Endothelial cell (in vitro differentiated cells): ENCODE measurements at regions not wholly inside any gene's neighbourhood (a gene's known extent, or its start where the extent isn't known, plus 50 kb on each side); places are given as distances from the start of the nearest gene placed in this dataset.

Experiments
- DNase-seq: peaks from one replicate; pipeline ENCODE4 v3.0.0; 2021; ENCODE audit warnings: low spot score
- H3K27ac Mint-ChIP-seq: one replicate; pipeline ENCODE4 v1.8.0; 2021; ENCODE audit warnings: mixed read lengths, inconsistent platforms; ENCODE audit not compliant: unreplicated experiment
- H3K27me3 Mint-ChIP-seq: one replicate; pipeline ENCODE4 v1.8.0; 2021; ENCODE audit warnings: mild to moderate bottlenecking, moderate library complexity, mixed read lengths, inconsistent platforms; ENCODE audit not compliant: unreplicated experiment
- H3K36me3 Mint-ChIP-seq: one replicate; pipeline ENCODE4 v1.8.0; 2021; ENCODE audit warnings: mild to moderate bottlenecking, low read depth, mixed read lengths, inconsistent platforms; ENCODE audit not compliant: unreplicated experiment
- H3K4me1 Mint-ChIP-seq: one replicate; pipeline ENCODE4 v1.8.0; 2021; ENCODE audit warnings: mild to moderate bottlenecking, mixed read lengths, inconsistent platforms; ENCODE audit not compliant: unreplicated experiment
- H3K4me3 Mint-ChIP-seq: one replicate; pipeline ENCODE4 v1.8.0; 2021; ENCODE audit warnings: mild to moderate bottlenecking, mixed read lengths, inconsistent platforms; ENCODE audit not compliant: unreplicated experiment
- H3K9me3 Mint-ChIP-seq: one replicate; pipeline ENCODE4 v1.8.0; 2021; ENCODE audit warnings: mixed read lengths, inconsistent platforms; ENCODE audit not compliant: unreplicated experiment
- CTCF ChIP-seq: fragments of 200-600 bp; sonication (generic); IDR thresholded peaks from one replicate; pipeline ENCODE4 v1.5.0; 2021; ENCODE audit warnings: antibody characterized with exemption; ENCODE audit not compliant: unreplicated experiment

DNA sequence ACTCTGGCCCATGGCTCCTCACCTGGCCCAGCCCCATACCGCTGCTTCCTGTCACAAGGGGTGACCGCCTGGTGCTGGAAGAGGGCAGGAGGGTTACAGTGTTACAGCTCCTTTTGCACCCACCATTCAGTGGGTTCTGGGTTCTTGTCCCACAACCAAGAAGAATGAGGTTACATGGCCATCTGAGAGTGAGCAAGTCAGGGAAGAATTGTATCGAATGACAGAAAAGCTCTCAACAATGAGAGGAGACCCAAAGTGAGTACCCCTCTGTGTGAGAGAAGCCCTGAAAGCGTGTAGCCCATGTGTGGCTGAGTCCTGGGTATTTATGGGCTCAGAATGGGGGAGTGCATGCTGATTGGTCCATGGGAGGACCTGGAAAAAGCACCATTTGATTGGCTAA is 888.5 kb downstream of the ADGRL2 start:
- no peak overlapping the region for H3K27ac Mint-ChIP-seq
- H3K27me3 Mint-ChIP-seq: no peaks in the 10 kb centered on the region
- no peaks in the 10 kb centered on the region for H3K36me3 Mint-ChIP-seq
- no peaks in the 10 kb centered on the region for H3K4me1 Mint-ChIP-seq
- no peak for TF ChIP-seq CTCF
- H3K4me3 Mint-ChIP-seq: no peak overlapping the region
- DNase-seq: no peak
- peaks cover 5% of the 10 kb centered on the region for H3K9me3 Mint-ChIP-seq

DNA sequence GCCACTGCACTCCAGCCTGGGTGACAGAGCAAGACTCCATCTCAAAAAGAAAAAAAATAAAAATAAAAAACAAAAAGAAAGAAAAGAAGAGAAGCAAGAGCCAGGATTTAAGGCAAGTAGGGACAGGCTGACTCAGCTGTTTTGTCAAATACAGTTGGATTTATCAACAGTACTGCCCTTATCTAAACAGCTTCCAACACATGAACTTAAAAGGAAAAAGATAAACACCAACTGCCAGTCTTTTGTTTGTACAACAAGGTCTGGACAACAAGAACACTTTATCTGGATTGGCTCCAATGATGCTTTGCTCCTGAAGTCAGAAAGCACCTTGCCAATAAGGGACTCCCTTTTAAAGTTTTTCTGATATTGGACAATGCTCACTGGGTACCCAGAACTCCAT is 886.0 kb downstream of the ADGRL2 start:
- no peak for DNase-seq
- Mint-ChIP-seq H3K9me3 (peaks cover 5% of the 10 kb centered on the region), H3K4me3 (no peak overlapping the region)

DNA sequence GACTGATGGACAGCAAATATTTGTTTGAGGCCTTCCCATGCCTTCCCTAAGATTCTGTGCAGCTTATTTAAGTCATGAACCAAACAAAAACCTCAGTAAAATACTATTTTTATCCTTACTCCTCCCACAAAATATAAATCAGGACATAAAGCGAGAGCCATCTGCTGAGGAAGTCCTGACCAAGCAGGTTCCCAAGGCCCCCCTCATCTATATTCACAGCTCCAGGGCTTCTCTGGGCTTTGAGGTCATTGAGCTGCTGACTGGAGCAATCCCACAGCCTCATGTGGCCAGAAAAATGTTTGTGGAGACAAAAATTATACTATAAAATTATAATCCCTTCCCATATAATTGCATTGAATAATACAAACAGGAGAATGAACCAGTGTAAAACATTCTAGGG is 846.2 kb downstream of the ADGRL2 start:
- H3K36me3 Mint-ChIP-seq: no peaks in the 10 kb centered on the region
- H3K9me3 Mint-ChIP-seq: no peaks in the 10 kb centered on the region
- H3K4me1 Mint-ChIP-seq: no peaks in the 10 kb centered on the region
- DNase-seq: no peak
- no peak overlapping the region for H3K27ac Mint-ChIP-seq
- H3K27me3 Mint-ChIP-seq: no peaks in the 10 kb centered on the region
- no peak for TF ChIP-seq CTCF
- no peak overlapping the region for H3K4me3 Mint-ChIP-seq

More for the DNA sequence above, 886.0 kb downstream of the ADGRL2 start:
- Mint-ChIP-seq H3K27ac (no peak overlapping the region), H3K36me3 (no peaks in the 10 kb centered on the region), H3K4me1 (no peaks in the 10 kb centered on the region), H3K27me3 (no peaks in the 10 kb centered on the region)
- no peak for TF ChIP-seq CTCF

- no peak for DNase-seq
- no peaks in the 10 kb centered on the region for H3K36me3 Mint-ChIP-seq
- H3K4me3 Mint-ChIP-seq: no peak overlapping the region
- H3K27me3 Mint-ChIP-seq: no peaks in the 10 kb centered on the region
- no peak for TF ChIP-seq CTCF
- H3K9me3 Mint-ChIP-seq: no peaks in the 10 kb centered on the region
- no peak overlapping the region for H3K27ac Mint-ChIP-seq
- no peaks in the 10 kb centered on the region for H3K4me1 Mint-ChIP-seq
Observed at GRCh38 chr1:82646336-82646735, 845.6 kb downstream of the ADGRL2 start.

DNA sequence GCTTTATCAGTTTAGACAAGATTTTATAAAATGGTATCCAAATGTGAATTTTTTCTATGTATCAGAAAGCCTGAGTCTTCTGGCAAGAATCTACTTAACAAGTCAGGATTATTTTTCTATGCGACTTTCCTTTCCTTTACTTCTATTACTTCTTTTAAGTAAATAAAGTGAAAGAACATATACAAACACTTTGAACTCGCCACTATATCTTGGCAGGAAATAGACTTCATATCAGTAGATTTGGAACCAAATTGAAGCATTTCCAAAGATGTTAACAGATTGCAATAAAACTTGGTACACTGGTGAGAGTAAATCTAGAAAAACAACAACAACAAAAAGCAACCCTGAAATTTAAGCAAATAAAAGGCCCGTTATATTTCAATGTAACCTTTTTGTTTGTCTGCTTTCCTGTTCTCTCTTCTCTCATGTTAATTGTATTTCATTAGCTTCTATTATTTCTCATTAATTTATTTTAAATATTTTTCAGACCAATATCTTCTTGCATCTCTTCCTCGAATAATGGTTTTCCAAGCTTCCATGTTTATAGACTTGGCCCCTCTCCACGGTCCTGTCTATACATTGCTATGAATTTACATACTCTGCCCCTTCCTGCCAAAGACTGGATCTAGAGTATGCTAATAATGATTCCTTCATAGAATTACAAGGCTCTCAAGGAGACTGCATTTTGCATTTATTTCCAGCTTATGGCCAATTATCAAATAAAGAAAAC is 843.6 kb downstream of the ADGRL2 start:
- no peak for TF ChIP-seq CTCF
- Mint-ChIP-seq H3K27me3 (no peaks in the 10 kb centered on the region), H3K4me3 (no peak overlapping the region), H3K36me3 (no peaks in the 10 kb centered on the region), H3K9me3 (no peaks in the 10 kb centered on the region), H3K27ac (no peak overlapping the region), H3K4me1 (no peaks in the 10 kb centered on the region)
- DNase-seq: no peak
